HCT116 (cell line): ENCODE measurements at regions not wholly inside any gene's neighbourhood (a gene's known extent, or its start where the extent isn't known, plus 50 kb on each side); places are given as distances from the start of the nearest gene placed in this dataset.

ENCODE experiments used
- ATAC-seq: fragments of 200-7000 bp; cut with Tn5 transposase; 2 replicates; pipeline ENCODE4 v1.9.1; 2020; ENCODE audit warnings: mild to moderate bottlenecking, moderate library complexity
- BruUV-seq: library from RNA; stranded (reverse); fragments of 400-500 nt; replicated peaks from 2 replicates; lab custom pipeline; 2021; lab: Mats Ljungman, UMichigan
- CTCF ChIA-PET: fragments of 300-600 bp; sonication (Branson Sonifier 250); formaldehyde crosslinking; loops from one replicate; lab custom pipeline; 2021; ENCODE audit warnings: antibody characterized with exemption; lab: Charles Lee
- POLR2A ChIA-PET: fragments of 300-600, 350-600 bp; sonication (Branson Sonifier 250); formaldehyde crosslinking; loops from one replicate; lab custom pipeline; 2021; ENCODE audit warnings: antibody characterized with exemption; lab: Charles Lee
- RAD21 ChIA-PET, 2 experiments: fragments of 300-600 bp; sonication (Branson Sonifier 250); formaldehyde crosslinking; loops; one replicate each; lab custom pipeline; 2023; ENCODE audit warnings: low total read pairs in 2 of 2; ENCODE audit not compliant: uncharacterized antibody in 2 of 2, unreplicated experiment in 2 of 2, low non-redundant PET in 1 of 2; lab: Charles Lee
- DNase-seq: peaks from one replicate; pipeline ENCODE4 v3.0.0-alpha.2; 2010; ENCODE audit warnings: low read depth, low spot score
- H2AFZ ChIP-seq: fragments of 200-600 bp; shearing (Covaris generic), sonication (generic); 2 replicates; pipeline ENCODE4 v1.6.1; 2017; ENCODE audit warnings: low read depth, mixed run types, mixed read lengths, antibody characterized with exemption, low read length; ENCODE audit not compliant: poor library complexity, severe bottlenecking
- H3K27ac ChIP-seq: 2 replicates; pipeline ENCODE4 v1.5.1; 2012; ENCODE audit warnings: low read depth, low read length
- H3K27me3 ChIP-seq: fragments of 200-600 bp; sonication (generic); 2 replicates; pipeline ENCODE4 v1.6.1; 2016; ENCODE audit warnings: mixed run types, low read length, mixed read lengths; ENCODE audit not compliant: insufficient read depth
- H3K36me3 ChIP-seq, 2 experiments: fragments of 200-500 bp in 1 of 2; fragments of 200-600 bp in 1 of 2; sonication (Bioruptor generic) in 1 of 2; sonication (generic) in 1 of 2; 2 replicates each; pipeline versions ENCODE4 v1.5.1 to v1.6.1; 2014 to 2016; ENCODE audit warnings: low read length in 2 of 2, inconsistent platforms in 1 of 2, mixed read lengths in 1 of 2, mixed run types in 1 of 2; ENCODE audit not compliant: insufficient read depth in 2 of 2, control insufficient read depth in 1 of 2
- H3K4me1 ChIP-seq, 2 experiments: fragments of 200-600 bp in 1 of 2; sonication (generic) in 1 of 2; 2 replicates each; pipeline versions ENCODE4 v1.5.1 to v1.6.1; 2012 to 2017; ENCODE audit warnings: low read length in 2 of 2, inconsistent platforms in 1 of 2, mild to moderate bottlenecking in 1 of 2, mixed read lengths in 1 of 2, mixed run types in 1 of 2, moderate library complexity in 1 of 2; ENCODE audit not compliant: insufficient read depth in 2 of 2, control insufficient read depth in 1 of 2
- H3K4me2 ChIP-seq: fragments of 200-600 bp; sonication (generic); 2 replicates; pipeline ENCODE4 v1.6.1; 2017; ENCODE audit warnings: mixed run types, low read length, mixed read lengths
- H3K4me3 ChIP-seq, 2 experiments: fragments of 200-600 bp in 1 of 2; sonication (generic) in 1 of 2; replicated peaks in 1 of 2; 2 replicates each; pipeline ENCODE4 v1.5.1; 2011 to 2016; ENCODE audit warnings: low read length in 2 of 2, control low read depth in 1 of 2, low read depth in 1 of 2, mild to moderate bottlenecking in 1 of 2, mixed read lengths in 1 of 2, mixed run types in 1 of 2
- H3K79me2 ChIP-seq: fragments of 200-600 bp; sonication (generic); 2 replicates; pipeline ENCODE4 v1.6.1; 2017; ENCODE audit warnings: mild to moderate bottlenecking, mixed run types, low read length, moderate library complexity, mixed read lengths; ENCODE audit not compliant: insufficient read depth
- H3K9ac ChIP-seq: fragments of 200-600 bp; sonication (generic); 2 replicates; pipeline ENCODE4 v1.6.1; 2016; ENCODE audit warnings: low read length, mixed read lengths
- H3K9me2 ChIP-seq: fragments of 200-600 bp; sonication (generic), shearing (Covaris generic); 2 replicates; pipeline ENCODE4 v1.6.1; 2017; ENCODE audit warnings: mixed run types, mild to moderate bottlenecking, moderate library complexity; ENCODE audit not compliant: insufficient read depth
- H3K9me3 ChIP-seq, 2 experiments: fragments of 200-500 bp in 1 of 2; fragments of 200-600 bp in 1 of 2; sonication (Bioruptor generic) in 1 of 2; sonication (generic) in 1 of 2; 2 replicates each; pipeline ENCODE4 v1.6.1; 2014 to 2017; ENCODE audit warnings: low read length in 2 of 2, mixed read lengths in 2 of 2, inconsistent platforms in 1 of 2, low read depth in 1 of 2, mild to moderate bottlenecking in 1 of 2, mixed run types in 1 of 2, moderate library complexity in 1 of 2; ENCODE audit not compliant: control insufficient read depth in 1 of 2, insufficient read depth in 1 of 2
- H4K20me1 ChIP-seq: fragments of 200-600 bp; sonication (generic), shearing (Covaris generic); 2 replicates; pipeline ENCODE4 v1.6.1; 2017; ENCODE audit warnings: mixed run types, mild to moderate bottlenecking, moderate library complexity; ENCODE audit not compliant: insufficient read depth
- EGR1 ChIP-seq: IDR thresholded peaks from 2 replicates; pipeline ENCODE4 v1.6.1; 2012; ENCODE audit warnings: low read depth
- EZH2phosphoT487 ChIP-seq: fragments of 200-600 bp; IDR thresholded peaks from 2 replicates; pipeline ENCODE4 v1.6.1; 2018; ENCODE audit warnings: antibody characterized with exemption, borderline replicate concordance
- JUND ChIP-seq: IDR thresholded peaks from 2 replicates; pipeline ENCODE4 v1.6.1; 2012
- POLR2AphosphoS5 ChIP-seq: IDR thresholded peaks from 2 replicates; pipeline ENCODE4 v1.6.1; 2011; ENCODE audit warnings: mild to moderate bottlenecking, low read depth, low read length, moderate library complexity
- RAD21 ChIP-seq: IDR thresholded peaks from 2 replicates; pipeline ENCODE4 v1.6.1; 2012; ENCODE audit warnings: low read depth, mild to moderate bottlenecking
- SIN3A ChIP-seq: IDR thresholded peaks from 2 replicates; pipeline ENCODE4 v1.6.1; 2012; ENCODE audit warnings: low read depth
- SP1 ChIP-seq: IDR thresholded peaks from 2 replicates; pipeline ENCODE4 v1.6.1; 2012; ENCODE audit warnings: low read depth
- SRF ChIP-seq: IDR thresholded peaks from 2 replicates; pipeline ENCODE4 v1.6.1; 2012; ENCODE audit warnings: low read depth
- TCF7L2 ChIP-seq: IDR thresholded peaks from 2 replicates; pipeline ENCODE4 v1.7.0; 2011; ENCODE audit warnings: borderline replicate concordance, inconsistent platforms; ENCODE audit not compliant: insufficient read depth, insufficient read length; ENCODE audit errors: extremely low read depth
- ZBTB33 ChIP-seq: IDR thresholded peaks from 2 replicates; pipeline ENCODE4 v1.6.1; 2011; ENCODE audit warnings: mild to moderate bottlenecking, low read length, moderate library complexity; ENCODE audit not compliant: insufficient replicate concordance; ENCODE audit errors: extremely low read depth
- ZNF274 ChIP-seq: fragments of 200-500 bp; sonication (Bioruptor generic); IDR thresholded peaks from 2 replicates; pipeline ENCODE4 v1.6.1; 2014; ENCODE audit warnings: mild to moderate bottlenecking, low read depth, low read length, inconsistent platforms
- intact Hi-C: fragments of 100-400 bp; cut with micrococcal nuclease; formaldehyde crosslinking; loops from 2 replicates; pipeline ENCODE4 v1.10.0; 2022
- TF ChIP-seq, protein P1 (sequence below): IDR thresholded peaks from 2 replicates; pipeline ENCODE4 v1.6.1; 2012
- TF ChIP-seq, protein P2 (sequence below): IDR thresholded peaks from 2 replicates; pipeline ENCODE4 v1.6.1; 2012

DNA sequence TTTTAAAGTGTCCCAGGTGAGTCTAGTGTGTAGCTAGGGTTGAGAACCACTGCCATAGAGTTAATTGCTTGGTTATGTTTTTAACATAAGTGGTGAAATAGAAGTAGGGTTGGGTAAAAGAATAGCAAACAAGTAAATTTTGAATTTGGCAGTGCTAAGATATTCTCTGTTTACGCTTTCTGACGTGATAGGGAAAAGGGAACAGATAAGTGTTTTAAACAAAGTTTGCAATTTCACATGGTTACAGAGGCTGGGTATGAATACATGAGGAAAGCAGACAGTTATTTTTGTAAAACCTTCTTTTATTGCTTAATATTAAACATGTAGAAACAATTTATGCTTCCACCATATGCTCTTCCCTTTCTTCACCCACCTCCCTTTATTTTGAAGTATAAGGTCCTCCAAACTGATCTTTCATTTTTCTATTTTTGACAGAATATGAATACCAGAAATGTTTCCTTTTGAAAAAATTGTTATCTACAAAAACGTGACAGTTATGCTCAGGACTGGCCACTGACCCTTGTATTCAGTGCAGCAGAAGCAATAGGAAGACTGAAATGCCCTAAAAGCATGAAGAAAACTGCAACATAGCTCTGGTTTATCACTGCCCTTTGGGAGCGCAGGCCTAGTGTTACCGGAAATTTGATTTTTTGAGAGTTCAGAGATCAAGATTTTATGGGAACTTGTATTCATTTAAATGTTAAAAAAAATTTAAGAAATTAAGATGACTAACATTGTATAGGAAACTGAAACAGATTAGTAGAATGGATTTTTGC, 214.4 kb upstream of the ARSJ start:
- Histone ChIP-seq H3K4me2 (no peak overlapping the region), H3K27ac (no peak overlapping the region), H4K20me1 (no peaks in the 10 kb centered on the region), H3K79me2 (no peaks in the 10 kb centered on the region), H3K9me3 (no peaks in the 10 kb centered on the region), H3K27me3 (no peaks in the 10 kb centered on the region), H3K4me1 (no peaks in the 10 kb centered on the region), H3K4me3 (no peak overlapping the region), H3K9ac (no peak overlapping the region)
- intact Hi-C loops, result no loop called here
- CTCF ChIA-PET, result interaction anchor here (1.0 kb wide), 1 partner anchor 13 kb away, joined by 3 read pairs; no protein-coding TSS in a partner anchor
- POLR2A ChIA-PET, result no interaction called here
- ATAC-seq, result no peak
- TF ChIP-seq, protein P1, sequence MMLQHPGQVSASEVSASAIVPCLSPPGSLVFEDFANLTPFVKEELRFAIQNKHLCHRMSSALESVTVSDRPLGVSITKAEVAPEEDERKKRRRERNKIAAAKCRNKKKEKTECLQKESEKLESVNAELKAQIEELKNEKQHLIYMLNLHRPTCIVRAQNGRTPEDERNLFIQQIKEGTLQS, result no peak
- no peak for TF ChIP-seq JUND
- no peak for TF ChIP-seq RAD21
- TF ChIP-seq SIN3A, result no peak
- TF ChIP-seq, protein P2, sequence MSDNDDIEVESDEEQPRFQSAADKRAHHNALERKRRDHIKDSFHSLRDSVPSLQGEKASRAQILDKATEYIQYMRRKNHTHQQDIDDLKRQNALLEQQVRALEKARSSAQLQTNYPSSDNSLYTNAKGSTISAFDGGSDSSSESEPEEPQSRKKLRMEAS, result no peak
- TF ChIP-seq TCF7L2, result no peak
- no peak for TF ChIP-seq SRF
- TF ChIP-seq, all 23 proteins: peak for 0
- no peaks in the 10 kb centered on the region for H3K36me3 ChIP-seq
- no TSS peak for BruUV-seq
- no peak overlapping the region for H2AFZ ChIP-seq
- H3K9me2 ChIP-seq, result no peaks in the 10 kb centered on the region
- RAD21 ChIA-PET, result no interaction called here
- no peak for DNase-seq

DNA sequence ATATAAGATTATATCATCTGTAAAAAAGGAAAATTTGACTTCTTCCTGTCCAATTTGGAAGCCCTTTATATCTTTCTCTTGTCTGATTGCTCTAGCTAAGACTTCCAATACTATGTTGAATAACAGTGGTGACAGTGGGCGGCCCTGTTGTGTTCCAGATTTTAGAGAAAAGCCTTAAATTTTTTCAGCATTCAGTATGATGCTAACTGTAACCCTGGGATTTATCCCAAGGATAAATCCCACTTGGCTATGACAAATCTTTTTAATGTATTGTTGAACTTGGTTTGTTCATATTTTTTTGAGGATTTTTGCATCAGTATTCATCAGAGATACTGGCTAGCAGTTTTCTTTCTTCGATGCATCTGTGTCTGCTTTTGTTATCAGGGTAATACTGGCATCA, 217.2 kb upstream of the ARSJ start:
- no peaks in the 10 kb centered on the region for H3K9me2 ChIP-seq
- BruUV-seq, result no TSS peak
- H3K36me3 ChIP-seq, result no peaks in the 10 kb centered on the region
- H3K4me3 ChIP-seq, result no peak overlapping the region
- H3K79me2 ChIP-seq, result no peaks in the 10 kb centered on the region
- H3K9ac ChIP-seq, result no peak overlapping the region
- H3K27ac ChIP-seq, result no peak overlapping the region
- ATAC-seq (no peak), DNase-seq (no peak)
- no peak overlapping the region for H3K4me2 ChIP-seq
- RAD21 ChIA-PET, result no interaction called here
- no peak overlapping the region for H2AFZ ChIP-seq
- no peaks in the 10 kb centered on the region for H4K20me1 ChIP-seq
- intact Hi-C loops, result no loop called here
- no peaks in the 10 kb centered on the region for H3K4me1 ChIP-seq
- no peaks in the 10 kb centered on the region for H3K27me3 ChIP-seq
- POLR2A ChIA-PET, result no interaction called here
- TF ChIP-seq ZNF274 (no peak), SP1 (no peak), SIN3A (no peak), RAD21 (no peak), POLR2AphosphoS5 (no peak), ZBTB33 (no peak), EZH2phosphoT487 (no peak), EGR1 (no peak)
- TF ChIP-seq, protein P1, result no peak
- H3K9me3 ChIP-seq, result no peaks in the 10 kb centered on the region
- CTCF ChIA-PET, result no interaction called here
